GM21515 (cell line): ENCODE measurements at regions not wholly inside any gene's neighbourhood (a gene's known extent, or its start where the extent isn't known, plus 50 kb on each side); places are given as distances from the start of the nearest gene placed in this dataset.

ENCODE experiments used
- ATAC-seq: cut with Tn5 transposase; IDR thresholded peaks from one replicate; pipeline ENCODE4 v1.9.1; 2021; ENCODE audit not compliant: unreplicated experiment

DNA sequence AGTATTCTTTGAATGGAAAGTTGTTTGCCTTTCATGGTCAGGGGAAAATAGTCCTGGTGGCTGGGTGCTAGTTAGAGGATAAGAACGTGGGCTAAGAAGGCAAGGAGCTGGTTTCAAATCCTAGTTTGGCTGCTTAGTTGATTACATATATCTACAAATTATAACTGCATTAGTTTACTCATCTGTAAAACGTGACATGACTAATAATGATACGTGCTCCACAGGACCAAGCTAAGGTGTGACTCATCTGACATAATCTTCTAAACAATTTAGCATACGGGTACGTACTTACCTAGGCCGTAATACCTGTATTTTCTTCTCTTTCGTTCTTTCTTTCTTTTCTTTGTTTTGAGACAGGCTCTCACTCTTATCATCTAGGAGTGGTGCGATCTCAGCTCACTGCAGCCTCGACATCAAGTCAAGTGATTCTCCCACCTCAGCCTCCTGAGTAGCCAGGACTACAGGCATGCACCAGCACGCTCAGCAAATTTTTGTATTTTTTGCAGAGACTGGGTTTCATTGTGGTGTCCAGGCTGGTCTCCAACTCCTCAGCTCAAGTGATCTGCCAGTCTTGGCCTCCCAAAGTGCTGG lies 1274.2 kb upstream of the GJE1 start:
- no peak for ATAC-seq

DNA sequence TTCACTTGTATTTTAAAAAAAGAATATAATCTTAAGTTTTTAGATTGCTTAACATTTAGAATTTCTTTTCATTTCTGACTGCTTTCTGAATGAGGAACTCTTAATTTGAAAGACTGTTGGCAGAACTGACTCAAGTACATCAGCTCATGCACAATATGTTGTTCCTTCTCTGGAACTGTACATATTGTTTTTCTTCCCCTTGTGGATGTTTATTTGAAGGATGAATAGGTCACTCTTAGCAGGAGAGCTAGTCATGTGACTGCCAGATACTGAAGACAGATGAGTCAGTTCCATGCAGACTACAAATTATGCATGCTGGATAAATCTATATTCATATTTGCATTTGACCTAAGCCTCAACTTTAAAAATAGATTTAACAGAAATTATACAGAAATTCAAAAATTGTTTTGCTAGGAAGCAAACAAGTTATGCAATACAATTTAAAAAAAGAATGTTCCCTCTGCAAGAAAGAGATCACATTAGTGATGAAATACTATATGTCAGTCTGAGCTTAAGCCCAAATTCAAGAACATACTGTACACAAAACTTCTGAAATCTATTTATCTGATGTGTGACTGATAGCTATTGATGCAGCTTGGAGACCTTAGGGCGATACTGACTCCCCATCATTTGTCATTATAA lies 1274.9 kb upstream of the GJE1 start:
- ATAC-seq, result no peak

DNA sequence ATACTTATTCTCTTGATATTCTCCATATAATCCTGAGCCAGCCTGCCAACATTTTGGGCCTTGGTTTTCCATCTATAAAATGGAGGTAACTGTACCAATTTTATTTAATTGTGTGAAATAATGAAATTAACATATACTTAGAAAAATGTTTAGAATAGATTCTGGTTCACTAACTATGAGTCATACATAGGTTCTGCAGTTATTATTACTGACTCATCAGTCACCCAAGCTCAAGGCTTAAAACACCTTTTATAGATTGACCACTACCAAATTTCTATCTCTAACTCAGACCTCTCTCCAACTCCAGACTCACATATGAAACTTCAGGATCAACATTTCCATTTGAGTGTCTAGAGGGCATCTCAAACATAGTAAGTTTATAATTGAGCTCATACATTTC lies 1277.2 kb upstream of the GJE1 start:
- no peak for ATAC-seq

DNA sequence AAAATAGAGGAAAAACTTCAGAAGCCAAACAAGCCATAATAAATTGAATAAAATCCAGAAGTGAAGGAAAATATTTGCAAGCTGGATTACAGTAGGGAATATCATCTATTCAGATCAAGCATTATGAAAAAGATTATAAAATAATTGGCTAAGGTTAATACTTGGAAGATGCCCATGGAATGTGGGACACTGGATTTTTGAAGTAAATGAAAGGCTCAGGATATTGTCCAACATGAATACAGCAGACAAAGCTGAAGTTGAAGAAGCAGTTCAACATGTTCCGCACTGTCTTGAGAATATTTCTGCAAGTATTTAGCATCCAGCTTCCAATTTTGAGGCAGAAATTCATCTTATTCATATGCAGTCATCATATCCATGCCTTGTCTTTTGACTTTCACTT lies 1278.4 kb upstream of the GJE1 start:
- no peak for ATAC-seq

DNA sequence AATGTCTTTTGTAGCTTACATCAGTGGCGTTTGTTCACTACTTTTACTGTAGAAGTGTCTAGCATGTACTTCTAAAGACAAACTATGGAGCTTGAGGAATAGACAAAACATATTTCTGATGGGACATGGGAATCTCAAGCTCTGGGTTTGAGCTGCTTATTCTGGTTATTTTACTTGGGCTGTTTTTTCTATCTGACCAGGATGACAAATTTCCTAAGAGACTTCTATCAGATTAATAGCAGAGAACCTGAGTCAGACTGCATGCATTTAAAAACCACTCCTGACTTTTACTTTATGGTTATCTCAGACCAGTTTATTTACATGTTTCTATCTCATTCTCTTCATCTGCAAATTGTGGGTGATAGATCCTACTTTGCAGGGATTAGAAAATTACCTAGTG lies 1282.3 kb upstream of the GJE1 start:
- ATAC-seq, result no peak

DNA sequence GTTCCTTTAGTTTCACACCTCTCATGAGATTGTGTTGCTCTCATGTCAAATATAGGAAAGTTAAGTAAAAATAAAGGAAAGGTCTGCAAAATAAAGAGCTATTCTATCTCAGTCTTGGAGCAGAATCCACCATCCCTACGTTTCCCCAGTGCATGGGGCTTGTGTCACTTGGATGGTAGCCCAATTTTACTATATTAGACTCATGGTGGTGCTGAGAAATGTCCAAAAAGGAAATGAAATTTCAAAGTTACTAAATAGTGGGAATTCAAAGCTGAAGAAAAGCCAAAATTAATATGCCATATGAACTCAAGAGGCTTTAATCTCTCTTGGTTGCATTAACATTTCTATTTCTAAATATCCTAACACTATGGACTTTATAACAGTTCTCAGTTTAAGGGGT lies 1283.3 kb upstream of the GJE1 start:
- ATAC-seq, result no peak

DNA sequence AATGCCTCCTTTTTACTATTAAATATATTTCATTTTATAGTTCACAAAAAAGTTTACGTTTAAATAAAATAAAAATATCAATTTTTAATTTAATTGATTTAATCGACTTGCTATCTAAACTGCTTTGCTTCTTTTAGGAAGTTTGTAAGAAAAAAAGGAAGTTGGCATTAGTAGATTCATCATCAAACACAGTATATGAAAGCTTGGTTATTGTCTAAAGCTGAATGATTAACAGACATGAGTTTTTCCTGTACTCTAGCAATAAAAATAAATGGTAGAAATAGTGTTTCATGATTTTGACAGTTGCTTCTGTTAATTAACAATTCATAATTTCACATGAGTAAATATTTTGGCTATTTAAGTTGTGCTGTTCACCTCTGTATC lies 1285.5 kb upstream of the GJE1 start:
- ATAC-seq, result no peak

DNA sequence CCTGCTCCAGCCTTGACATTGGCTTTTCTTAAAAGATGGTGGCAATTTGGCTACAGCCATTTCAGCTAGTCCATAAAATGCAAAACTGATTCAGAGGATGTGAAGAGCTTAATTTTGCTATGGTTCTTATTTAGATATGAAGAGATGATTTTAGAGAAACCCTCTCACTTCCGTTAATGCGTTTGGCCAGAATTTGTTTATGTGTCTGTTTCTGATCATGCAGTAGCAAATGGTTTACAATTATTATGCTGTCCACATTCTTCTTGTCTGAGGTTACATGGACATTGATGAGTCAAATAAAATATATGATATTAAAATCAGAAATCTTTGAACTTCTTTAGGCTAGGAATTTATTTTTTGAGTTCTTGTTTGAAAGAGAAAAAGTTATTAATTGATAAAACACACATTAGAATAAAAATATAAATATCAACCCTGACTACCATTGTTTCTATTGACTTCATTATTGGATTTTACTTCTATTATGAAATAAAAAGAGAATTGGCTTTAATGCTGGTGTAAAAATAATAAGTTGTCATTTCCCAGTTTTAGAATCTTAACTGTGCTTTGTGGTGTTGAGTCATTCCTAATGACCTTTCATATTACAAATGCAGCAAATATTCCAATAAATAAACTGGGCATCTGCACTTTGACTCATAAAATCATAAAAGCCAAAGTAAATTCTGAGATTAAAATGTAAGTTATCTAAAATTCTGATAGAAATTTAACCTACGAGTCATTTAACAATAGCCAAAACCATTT lies 1286.0 kb upstream of the GJE1 start:
- no peak for ATAC-seq

DNA sequence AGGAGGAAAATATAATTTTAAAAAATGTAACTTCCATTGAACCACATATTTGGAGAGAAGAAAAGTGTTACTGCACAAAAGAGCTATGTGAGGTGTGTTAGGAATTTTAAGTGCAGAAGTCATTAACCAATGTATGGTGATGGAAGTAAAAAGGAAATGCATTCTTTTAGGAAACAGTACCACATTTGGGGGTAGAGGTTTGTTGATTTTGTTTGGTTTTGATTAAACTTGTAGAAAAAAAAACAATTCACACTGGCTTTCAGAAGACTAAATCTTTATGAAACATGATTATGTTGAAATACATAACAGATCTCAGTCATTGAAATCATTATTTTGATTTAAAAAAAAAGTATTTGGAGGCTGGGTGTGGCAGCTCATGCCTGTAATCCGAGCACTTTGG lies 1287.0 kb upstream of the GJE1 start:
- ATAC-seq, result no peak

DNA sequence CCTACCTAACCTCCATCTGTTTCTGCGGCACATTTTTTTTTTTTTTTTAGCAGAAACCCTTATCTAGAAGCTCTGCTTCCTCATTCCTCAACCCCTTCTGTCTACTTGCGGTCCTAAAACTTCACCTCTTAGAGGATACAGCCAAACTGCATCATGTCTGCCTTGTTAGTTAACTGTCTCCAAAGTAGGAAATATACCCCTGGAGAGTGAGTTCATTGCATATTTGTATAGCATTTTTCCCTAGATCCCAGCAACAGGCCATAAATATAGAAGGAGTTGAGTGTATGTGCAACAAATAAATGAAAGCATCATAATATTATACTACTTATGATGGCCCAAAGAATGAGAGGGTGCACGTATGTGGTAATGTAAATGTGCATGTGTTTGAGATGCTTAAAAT lies 1288.6 kb upstream of the GJE1 start:
- no peak for ATAC-seq

DNA sequence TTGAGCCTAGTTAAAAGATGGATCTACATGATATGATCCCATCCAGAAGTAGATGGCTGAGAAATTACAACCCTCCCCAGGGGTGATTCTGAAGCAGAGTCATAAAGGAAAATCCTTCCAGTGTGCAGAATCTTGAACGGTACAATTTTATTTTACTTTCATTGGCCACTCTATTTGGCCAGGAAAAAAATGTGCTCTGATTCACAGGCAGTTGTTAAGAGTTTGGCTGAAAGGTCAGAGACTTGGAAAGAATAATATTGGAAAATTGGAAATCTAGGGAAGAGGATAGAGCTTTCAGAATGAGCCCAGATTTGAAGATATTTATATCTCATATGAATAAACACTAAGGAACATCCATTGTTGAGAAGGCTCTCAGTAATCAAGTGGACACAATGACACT lies 1299.3 kb upstream of the GJE1 start:
- ATAC-seq, result no peak

DNA sequence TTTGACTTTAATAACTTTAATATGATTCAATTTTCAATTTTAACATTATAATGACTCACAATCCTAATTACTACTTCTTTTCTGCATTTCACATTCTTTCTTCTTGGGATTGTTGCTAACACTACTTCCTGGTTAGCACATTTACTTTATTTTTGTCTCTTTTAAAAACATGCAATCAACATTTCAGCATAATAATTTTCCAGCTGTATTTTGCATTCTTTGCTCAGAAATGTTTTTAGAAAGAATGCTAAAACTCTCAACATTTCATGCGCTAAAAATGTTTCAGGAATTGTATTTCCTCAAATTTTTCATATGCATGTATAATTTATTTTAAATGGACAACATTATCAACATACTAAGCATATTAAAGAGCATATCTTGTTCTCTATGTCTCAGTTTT lies 1302.1 kb upstream of the GJE1 start:
- ATAC-seq, result no peak

DNA sequence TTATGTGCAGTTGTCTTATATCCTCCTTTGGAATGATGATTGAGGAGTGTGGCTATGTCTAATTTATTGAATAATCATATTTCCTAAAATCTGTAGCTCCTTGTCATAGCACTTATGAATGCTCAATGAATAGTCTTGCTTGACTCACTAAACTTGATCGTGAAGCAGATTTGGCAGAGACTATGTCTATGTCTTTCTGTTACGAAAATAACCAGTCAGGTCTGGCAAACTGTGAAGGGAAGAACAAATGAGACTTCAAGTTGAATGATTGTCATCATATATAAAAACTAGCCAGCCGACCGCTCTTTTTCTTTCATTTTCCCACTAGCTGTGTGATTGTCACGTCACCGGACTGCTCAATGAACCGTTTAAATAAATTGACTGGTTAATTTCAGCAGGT lies 1303.9 kb upstream of the GJE1 start:
- ATAC-seq, result no peak

DNA sequence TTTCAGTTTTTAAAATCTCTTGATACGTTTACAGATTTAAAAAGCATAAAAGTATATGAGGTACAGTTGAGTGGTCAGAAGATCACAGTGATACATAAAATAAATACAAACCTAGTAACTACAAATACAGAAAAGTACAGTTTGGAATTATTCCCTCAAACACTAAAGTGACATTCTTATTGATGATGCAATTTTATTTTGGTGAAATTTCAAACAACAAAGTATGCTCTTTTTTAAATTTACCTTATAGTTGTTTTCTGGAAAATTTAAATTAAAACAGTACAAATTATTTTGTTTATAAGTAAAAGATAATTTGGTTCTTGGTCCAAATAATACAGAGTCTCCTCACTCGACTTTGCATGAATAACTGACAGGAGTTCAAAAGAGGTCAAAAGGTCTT lies 1305.1 kb upstream of the GJE1 start:
- no peak for ATAC-seq

DNA sequence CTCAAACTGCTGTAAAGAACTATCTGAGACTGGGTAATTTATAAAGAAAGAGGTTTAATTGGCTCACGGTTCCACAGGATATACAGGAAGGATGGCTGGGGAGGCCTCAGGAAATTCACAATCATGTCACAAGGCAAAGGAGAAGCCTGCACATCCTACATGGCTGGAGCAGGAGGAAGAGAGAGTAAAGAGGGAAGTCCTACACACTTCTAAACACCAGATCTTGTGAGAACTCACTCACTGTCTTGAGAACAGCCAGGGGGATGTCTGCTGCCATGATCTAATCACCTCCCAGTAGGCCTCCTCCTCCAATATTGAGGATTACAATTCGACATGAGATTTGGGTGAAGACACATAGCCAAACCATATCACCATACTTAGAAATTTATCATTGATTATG lies 1307.0 kb upstream of the GJE1 start:
- ATAC-seq, result no peak

DNA sequence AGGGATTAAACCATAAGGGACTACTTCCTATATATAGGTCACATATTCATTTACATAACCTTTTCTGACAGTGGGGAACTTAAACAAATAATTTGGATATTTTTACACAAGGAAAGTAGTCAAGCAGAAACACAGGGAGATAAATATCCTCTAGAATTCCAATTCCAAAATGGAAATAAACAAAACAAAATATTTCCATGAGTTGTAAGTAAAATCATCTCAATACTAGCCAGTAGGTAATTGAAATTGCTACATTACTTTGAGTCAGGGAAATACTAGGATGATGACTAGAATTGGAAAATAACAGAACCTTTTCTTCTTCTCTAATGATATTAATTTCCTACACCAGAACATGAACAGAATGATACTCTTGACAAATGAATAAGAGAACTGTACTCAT lies 1308.1 kb upstream of the GJE1 start:
- ATAC-seq, result no peak

DNA sequence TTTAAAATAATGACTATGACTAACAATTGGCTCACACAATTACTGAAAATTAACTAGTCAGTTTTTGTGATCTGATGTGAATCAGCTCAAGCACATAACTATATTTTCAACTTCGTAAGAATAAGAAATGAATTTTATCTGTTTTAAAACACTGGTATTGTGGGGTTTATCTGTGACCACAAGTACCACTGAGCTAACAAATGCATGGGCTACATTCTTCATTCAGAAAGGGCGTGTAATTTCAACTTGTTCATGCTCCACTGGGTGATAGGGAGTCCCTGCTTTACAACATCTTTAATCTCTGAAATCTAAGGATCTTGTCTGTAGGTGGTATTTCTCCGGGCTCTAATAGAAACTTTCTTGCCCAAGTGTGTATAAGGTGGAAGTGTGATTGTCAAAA lies 1311.5 kb upstream of the GJE1 start:
- ATAC-seq, result no peak

DNA sequence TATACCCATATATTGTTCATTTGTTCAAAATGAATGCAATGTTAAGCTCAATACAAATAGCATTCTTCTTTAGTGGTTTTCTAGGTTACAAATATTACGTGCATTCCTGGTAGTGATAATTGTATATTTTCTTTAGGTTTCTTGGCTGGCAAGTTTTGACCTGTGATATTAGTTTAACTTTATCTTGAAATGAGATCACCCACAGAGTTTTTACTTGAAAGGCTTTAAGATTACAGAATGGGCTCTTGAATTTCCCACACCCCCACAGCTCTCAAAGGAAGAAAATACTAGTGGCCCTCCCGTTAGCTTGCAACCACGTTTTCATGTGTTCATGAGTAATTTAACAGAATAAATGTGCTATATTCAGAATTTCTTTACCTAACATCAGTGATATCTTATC lies 1315.5 kb upstream of the GJE1 start:
- no peak for ATAC-seq

DNA sequence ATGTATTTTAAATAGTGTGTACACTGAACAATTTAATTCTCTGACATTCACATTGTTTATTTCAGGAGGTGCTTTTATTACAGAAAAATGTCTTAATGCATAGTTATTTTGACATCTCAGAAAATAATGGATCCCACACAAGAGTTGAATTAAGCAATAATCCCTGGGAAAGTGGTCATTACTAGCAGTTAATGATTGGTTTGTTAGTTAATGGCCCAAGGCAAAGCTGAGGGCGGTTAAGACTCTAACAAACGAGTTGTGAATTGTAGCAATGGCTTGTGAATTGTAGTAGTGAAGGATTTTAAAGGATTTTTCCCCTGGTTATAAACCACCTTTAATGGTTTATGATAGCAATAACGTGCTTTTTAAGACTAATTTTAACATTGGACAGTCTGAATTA lies 1316.0 kb upstream of the GJE1 start:
- no peak for ATAC-seq

DNA sequence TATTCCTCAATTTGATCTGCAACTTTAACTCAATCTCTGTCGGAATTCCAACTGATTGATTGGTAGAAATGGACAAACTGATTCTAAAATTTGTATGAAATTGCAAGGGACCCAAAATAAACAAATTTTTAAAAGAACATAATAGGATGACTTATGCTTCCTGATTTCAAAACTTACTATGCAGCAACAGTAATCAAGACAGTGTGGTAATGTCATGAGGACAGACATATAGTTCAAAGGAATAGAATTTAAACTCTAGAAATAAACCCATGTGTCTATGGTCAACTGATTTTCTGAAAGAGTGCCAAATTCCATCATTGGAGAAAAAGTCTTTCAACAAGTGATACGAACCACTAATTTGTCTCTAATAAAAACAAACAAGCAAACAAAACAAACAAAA lies 1320.1 kb upstream of the GJE1 start:
- no peak for ATAC-seq

DNA sequence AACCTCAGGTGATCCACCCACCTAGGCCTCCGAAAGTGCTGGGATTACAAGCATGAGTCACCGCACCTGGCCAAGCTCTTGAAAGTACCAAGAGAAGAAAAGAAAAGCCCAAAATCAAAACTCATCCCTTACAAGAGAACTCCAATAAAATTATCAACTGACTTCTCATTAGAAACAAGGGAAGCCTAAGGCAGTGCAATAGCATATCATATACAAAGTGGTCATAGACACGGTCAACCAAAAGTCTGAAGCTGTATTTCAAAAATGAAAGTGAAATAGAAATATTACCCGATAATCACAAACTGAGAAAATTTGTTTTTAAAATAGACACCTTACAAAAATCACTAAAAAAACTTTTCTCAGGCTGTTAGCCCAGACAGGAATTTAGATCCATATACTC lies 1321.1 kb upstream of the GJE1 start:
- no peak for ATAC-seq

DNA sequence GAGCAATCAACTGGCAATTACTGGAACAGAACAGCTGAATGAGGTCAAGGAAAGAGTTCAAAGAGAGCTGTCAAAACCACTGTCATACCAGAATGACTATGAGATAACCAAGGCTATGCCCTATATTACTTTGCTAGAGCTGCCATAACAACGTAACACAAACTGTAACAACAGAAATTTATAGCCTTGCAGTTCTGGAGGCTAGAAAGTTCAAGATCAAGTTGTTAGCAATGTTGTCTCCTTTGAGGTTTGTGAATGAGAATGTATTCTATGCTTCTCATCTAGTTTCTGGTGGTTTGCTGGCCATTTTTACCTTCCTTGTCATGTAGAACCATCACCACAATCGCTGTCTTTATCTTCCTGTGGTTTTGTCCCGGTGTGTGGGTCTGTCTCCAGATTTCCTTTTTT lies 1323.0 kb upstream of the GJE1 start:
- ATAC-seq, result peak; percentile 71

DNA sequence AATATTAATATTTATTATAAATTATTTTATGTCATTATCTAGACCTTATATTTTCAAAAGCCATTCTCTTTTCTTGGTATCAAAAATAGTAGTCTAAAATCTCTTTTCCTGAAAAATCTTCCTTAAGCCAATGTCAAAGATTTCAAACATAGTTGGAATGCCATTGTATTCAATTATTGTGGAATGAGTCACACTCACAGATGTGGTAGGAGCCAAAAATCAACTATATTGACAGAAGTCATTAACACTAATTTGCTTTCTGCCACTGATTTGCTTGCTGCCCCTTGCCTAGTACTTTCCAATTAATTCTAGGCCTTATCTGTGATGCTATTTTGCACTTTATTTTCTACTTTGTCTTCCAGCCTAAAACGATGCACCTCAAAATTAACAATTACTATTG lies 1326.3 kb upstream of the GJE1 start:
- ATAC-seq, result no peak
